Dendritic cell treated with granulocyte-macrophage colony-stimulating factor and Interleukin-4, amounts not matched to agents 40 ng/mL and 50 ng/mL, for 4 days (primary cell): ENCODE measurements at regions not wholly inside any gene's neighbourhood (a gene's known extent, or its start where the extent isn't known, plus 50 kb on each side); places are given as distances from the start of the nearest gene placed in this dataset.

Experiments
- H3K27ac Mint-ChIP-seq: one replicate; pipeline ENCODE4 v1.8.0; 2022; ENCODE audit warnings: mild to moderate bottlenecking, mixed read lengths
- H3K27me3 Mint-ChIP-seq: one replicate; pipeline ENCODE4 v1.8.0; 2022; ENCODE audit warnings: mild to moderate bottlenecking, mixed read lengths
- H3K36me3 Mint-ChIP-seq: one replicate; pipeline ENCODE4 v1.8.0; 2022; ENCODE audit warnings: low read depth, mixed read lengths
- H3K4me1 Mint-ChIP-seq: one replicate; pipeline ENCODE4 v1.8.0; 2022; ENCODE audit warnings: low read depth, mixed read lengths
- H3K4me3 Mint-ChIP-seq: one replicate; pipeline ENCODE4 v1.8.0; 2022; ENCODE audit warnings: mild to moderate bottlenecking, moderate library complexity, mixed read lengths
- H3K9me3 Mint-ChIP-seq: one replicate; pipeline ENCODE4 v1.8.0; 2022; ENCODE audit warnings: mixed read lengths
- intact Hi-C: fragments of 100-400 bp; cut with micrococcal nuclease; formaldehyde crosslinking; loops from one replicate; pipeline ENCODE4 v1.15.0; 2022

DNA sequence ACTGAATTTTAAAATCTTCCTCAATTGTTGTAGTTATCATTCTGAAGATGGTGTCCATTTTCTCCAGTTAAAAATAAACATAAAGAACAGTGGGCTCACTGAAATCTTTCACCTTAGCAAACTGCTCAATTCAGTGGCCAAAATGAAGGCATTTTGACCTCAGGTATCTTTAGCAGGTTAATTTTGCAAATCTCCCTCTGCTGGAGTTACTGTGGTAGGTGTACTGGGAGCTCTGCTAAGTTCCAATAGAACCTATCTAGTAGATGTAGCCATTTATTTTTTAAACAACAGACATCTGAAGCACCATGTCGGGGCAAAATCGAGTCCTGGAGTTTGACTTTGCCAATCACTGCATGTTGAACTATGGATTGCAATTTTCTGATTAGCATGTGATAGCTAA is 177.1 kb downstream of the IRS1 start:
- Mint-ChIP-seq H3K4me1 (no peaks in the 10 kb centered on the region), H3K27me3 (peaks cover 5% of the 10 kb centered on the region), H3K27ac (no peak overlapping the region), H3K36me3 (no peaks in the 10 kb centered on the region), H3K9me3 (no peaks in the 10 kb centered on the region), H3K4me3 (no peak overlapping the region)
- intact Hi-C loops, result no loop called here

DNA sequence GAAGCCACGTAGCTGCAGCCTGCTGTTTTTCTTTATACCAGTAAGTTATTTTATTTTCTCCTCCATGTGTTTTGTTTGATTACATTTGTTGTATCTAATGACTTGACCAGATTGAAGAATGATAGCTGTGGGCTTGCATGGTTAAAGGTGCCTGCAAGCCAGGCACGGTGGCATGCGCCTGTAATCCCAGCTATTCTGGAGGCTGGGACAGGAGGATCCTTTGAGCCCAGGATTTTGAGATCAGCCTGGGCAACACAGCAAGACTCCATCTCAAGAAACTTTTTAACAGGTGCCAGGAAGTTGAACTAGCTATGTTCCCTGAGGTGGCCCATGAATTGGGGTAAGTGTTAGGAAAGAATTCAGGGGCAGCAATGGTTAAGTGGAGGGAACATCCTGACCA is 179.4 kb downstream of the IRS1 start:
- Mint-ChIP-seq H3K9me3 (no peaks in the 10 kb centered on the region), H3K36me3 (no peaks in the 10 kb centered on the region), H3K27ac (no peak overlapping the region), H3K4me3 (no peak overlapping the region), H3K4me1 (no peaks in the 10 kb centered on the region), H3K27me3 (peaks cover 6% of the 10 kb centered on the region)
- intact Hi-C loops, result no loop called here

DNA sequence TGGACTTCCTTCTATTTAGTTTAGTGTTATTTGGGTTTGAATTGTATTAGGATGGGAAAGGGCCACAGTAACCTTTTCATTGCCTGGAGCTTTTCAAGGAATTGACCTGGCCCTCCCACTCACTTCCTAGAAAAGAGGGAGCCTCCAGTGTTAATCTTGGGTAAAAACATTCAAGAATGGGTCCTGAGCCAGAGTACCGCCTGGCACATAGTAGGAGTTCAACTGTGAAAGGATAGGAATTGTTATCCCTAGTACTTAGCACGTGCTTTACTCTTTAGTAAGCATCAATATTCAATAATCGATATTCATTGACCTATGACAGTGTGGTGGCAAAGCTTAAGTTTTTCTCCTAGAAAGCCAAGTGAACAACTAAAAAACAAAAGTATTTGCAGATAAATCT is 179.9 kb downstream of the IRS1 start:
- no peaks in the 10 kb centered on the region for H3K36me3 Mint-ChIP-seq
- no peak overlapping the region for H3K4me3 Mint-ChIP-seq
- no peaks in the 10 kb centered on the region for H3K9me3 Mint-ChIP-seq
- peaks cover 6% of the 10 kb centered on the region for H3K27me3 Mint-ChIP-seq
- H3K27ac Mint-ChIP-seq, result no peak overlapping the region
- H3K4me1 Mint-ChIP-seq, result no peaks in the 10 kb centered on the region
- intact Hi-C loops, result no loop called here

DNA sequence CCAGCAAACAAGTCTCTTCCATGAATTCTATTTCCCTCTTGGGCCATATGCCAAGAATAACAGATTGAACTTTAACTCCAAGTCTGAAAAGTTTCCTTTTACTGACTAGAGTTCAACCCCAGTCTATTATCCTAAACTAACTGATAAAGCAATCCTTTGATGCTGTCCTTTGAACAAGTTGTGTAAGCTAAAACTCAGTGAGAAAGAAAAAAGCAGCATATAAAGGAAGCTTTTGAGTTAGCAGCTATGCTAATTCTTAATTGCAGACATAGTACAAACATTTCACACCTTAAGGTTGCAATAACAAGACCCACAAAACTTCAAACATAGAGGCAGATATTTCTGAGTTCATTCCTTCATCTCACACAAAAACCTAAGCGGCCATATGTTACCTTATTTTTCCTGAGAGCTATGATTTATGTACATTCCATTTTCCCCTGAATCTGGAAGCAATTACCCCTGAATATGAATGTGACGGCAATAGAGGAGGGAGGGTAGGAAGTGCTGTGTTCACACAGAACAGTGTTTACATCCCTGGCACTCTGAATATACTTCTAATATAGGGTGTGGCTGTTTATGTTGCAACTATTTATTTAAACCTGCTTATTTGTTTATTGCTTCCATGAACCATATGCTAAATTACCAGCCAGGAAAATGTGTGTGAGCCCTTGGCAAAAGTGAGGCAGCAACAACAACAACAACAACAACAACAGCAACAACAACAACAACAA is 180.6 kb downstream of the IRS1 start:
- Mint-ChIP-seq H3K4me3 (no peak overlapping the region), H3K27me3 (peaks cover 6% of the 10 kb centered on the region), H3K9me3 (no peaks in the 10 kb centered on the region), H3K36me3 (no peaks in the 10 kb centered on the region), H3K27ac (no peak overlapping the region), H3K4me1 (no peaks in the 10 kb centered on the region)
- intact Hi-C loops, result no loop called here

DNA sequence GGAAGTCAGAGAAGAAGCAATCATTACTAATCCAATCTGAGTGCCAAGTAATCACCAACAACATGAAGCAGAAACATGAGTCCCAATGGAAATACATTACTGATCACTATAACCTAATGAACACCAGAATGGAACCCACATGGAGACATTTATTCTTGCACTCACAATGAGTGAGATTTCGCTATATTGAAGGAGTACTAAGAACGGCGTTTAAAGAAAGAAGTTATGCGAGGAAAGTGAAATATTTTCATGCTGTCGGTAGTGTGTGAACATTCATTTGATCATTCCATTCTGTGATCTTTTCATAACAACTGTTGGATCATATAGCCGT is 181.1 kb downstream of the IRS1 start:
- intact Hi-C loops, result no loop called here
- no peaks in the 10 kb centered on the region for H3K36me3 Mint-ChIP-seq
- no peaks in the 10 kb centered on the region for H3K9me3 Mint-ChIP-seq
- no peaks in the 10 kb centered on the region for H3K4me1 Mint-ChIP-seq
- H3K27me3 Mint-ChIP-seq, result peaks cover 6% of the 10 kb centered on the region
- H3K27ac Mint-ChIP-seq, result no peak overlapping the region
- no peak overlapping the region for H3K4me3 Mint-ChIP-seq

DNA sequence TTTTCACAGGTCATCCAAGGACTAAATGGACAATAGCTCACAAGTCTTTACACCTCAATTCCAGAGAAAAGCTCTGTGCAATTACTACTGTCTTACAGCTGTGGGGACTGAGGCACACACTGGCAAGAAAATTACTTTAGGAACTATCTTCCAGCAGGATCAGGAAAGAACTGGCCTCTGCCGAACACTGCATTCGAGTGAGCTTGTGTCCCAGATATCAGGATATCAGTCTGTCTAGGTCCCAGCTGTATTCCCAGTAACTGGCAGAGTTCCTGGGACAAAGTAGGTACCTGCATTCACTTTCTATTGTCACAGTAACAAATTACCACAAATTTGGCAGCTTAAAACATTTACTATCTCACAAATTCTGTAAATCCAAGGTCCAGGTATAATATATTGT is 183.7 kb downstream of the IRS1 start:
- intact Hi-C loops, result no loop called here
- Mint-ChIP-seq H3K9me3 (no peaks in the 10 kb centered on the region), H3K27ac (no peak overlapping the region), H3K36me3 (no peaks in the 10 kb centered on the region), H3K27me3 (peaks cover 1% of the 10 kb centered on the region), H3K4me1 (no peaks in the 10 kb centered on the region), H3K4me3 (no peak overlapping the region)

DNA sequence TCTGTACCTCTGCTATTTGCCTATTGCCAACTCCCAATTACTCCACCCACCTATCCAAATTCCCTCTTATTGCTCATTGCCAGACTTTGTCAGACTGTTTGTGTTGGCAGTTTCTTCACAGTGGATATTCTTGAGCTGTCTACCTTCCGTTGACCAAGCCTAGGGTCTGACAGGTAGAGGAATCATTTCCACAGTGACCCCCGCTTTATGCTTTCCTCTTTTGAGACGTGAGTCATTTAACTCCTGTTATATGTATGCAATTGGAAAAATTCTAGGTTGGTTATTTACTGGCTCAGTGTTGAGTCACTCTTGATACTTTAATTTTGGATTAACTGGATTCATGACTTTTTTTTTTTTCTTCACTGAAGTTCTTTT is 187.7 kb downstream of the IRS1 start:
- no peaks in the 10 kb centered on the region for H3K9me3 Mint-ChIP-seq
- no peak overlapping the region for H3K4me3 Mint-ChIP-seq
- no peaks in the 10 kb centered on the region for H3K36me3 Mint-ChIP-seq
- H3K27ac Mint-ChIP-seq, result no peak overlapping the region
- no peaks in the 10 kb centered on the region for H3K4me1 Mint-ChIP-seq
- peaks cover 3% of the 10 kb centered on the region for H3K27me3 Mint-ChIP-seq
- intact Hi-C loops, result no loop called here

DNA sequence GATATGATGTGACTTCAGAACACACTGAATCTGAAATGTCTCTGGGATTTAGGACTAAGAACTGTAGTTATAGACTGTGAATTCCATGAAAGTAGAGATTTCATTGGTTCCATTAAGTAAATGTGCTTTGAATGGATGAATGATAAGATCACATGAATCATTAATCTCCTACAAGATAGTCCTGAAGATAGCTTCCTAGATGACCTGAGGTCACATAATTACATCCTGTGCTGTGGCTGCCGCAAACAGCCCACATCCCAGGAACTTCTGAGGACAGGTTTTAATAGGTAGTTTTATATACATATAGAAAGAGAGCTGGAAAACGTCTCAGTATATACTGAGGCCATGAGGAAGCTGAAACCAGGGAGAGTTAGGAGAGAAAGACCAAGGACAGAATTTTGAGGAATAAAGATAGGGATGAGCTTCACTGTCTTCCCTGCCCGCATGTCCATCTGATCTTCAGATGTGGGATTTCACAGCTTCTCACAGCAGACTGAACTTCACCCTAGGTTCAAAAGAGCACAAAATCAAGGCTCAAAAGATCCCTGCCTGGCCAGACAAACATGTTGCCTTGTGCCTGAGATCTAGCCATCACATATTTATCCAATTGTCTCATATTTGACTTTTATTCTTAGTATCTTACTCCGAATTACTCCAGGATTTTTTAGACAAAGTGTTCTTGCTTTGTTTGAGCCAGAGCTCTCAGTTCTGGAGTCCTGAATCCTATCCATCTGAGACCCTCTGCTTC is 188.2 kb downstream of the IRS1 start:
- Mint-ChIP-seq H3K27ac (no peak overlapping the region), H3K36me3 (no peaks in the 10 kb centered on the region), H3K9me3 (no peaks in the 10 kb centered on the region), H3K4me1 (no peaks in the 10 kb centered on the region), H3K27me3 (peaks cover 1% of the 10 kb centered on the region), H3K4me3 (no peak overlapping the region)
- intact Hi-C loops, result no loop called here

DNA sequence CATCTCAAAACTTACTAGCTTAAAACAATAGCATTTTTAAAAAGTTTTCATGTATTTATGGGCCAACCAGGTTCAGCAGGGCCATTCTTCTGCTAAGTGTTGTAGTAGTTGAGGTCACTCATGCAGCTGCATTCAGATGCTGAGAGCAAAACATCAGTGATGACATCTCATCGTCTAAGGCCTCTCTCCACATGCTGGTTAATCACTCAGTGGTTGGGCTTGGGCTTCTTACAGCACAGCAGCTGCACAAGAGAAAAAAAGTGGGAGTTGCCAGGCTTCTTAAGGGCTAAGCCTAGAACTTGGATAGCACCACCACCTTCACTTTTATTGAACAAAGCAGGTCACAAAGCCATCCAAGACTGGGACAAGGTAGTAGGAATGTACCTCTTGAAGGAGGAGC is 190.3 kb downstream of the IRS1 start:
- H3K27ac Mint-ChIP-seq, result no peak overlapping the region
- H3K36me3 Mint-ChIP-seq, result no peaks in the 10 kb centered on the region
- intact Hi-C loops, result no loop called here
- peaks cover 1% of the 10 kb centered on the region for H3K27me3 Mint-ChIP-seq
- H3K4me3 Mint-ChIP-seq, result no peak overlapping the region
- H3K4me1 Mint-ChIP-seq, result no peaks in the 10 kb centered on the region
- no peaks in the 10 kb centered on the region for H3K9me3 Mint-ChIP-seq

DNA sequence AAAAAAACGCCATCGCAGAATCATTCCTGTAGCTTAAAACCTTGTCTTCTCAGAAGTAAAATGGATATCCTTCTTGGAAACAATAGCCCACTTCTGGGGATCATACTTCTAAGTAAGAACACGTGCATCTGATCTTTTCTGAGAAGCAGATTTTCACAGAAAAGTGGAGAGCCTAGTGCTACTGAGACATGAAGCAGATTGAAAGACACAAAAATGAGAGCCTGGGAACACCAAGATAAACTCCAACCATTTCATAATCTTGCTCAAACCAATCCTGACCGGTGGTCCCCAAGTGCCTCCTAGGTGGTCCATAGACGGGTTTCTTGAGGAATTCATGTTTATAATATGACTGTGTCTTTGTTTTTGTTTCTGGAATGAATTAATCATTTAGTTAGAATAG is 191.2 kb downstream of the IRS1 start:
- Mint-ChIP-seq H3K4me1 (no peaks in the 10 kb centered on the region), H3K27me3 (peaks cover 1% of the 10 kb centered on the region), H3K36me3 (no peaks in the 10 kb centered on the region), H3K9me3 (no peaks in the 10 kb centered on the region), H3K4me3 (no peak overlapping the region), H3K27ac (no peak overlapping the region)
- intact Hi-C loops, result no loop called here

DNA sequence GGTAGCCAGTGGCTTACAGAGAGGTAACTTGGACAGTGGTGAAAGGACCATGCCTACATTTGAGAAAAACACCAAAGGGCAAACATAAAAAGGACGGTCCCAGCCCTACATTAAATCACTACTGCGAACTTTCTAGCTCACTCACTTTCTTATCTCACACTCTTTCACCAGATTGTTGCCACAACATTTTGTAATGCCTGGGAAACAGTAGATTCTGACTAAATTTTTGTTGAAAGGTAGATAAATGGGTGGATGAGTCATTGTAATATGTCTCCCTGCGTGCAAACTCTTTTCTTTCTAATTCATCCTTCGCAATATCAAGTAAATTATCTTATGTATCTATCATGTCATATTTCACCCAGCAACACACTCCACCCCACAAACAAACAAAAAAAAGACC is 192.2 kb downstream of the IRS1 start:
- no peaks in the 10 kb centered on the region for H3K36me3 Mint-ChIP-seq
- H3K9me3 Mint-ChIP-seq, result no peaks in the 10 kb centered on the region
- no peak overlapping the region for H3K27ac Mint-ChIP-seq
- peaks cover 1% of the 10 kb centered on the region for H3K27me3 Mint-ChIP-seq
- intact Hi-C loops, result no loop called here
- no peaks in the 10 kb centered on the region for H3K4me1 Mint-ChIP-seq
- no peak overlapping the region for H3K4me3 Mint-ChIP-seq

DNA sequence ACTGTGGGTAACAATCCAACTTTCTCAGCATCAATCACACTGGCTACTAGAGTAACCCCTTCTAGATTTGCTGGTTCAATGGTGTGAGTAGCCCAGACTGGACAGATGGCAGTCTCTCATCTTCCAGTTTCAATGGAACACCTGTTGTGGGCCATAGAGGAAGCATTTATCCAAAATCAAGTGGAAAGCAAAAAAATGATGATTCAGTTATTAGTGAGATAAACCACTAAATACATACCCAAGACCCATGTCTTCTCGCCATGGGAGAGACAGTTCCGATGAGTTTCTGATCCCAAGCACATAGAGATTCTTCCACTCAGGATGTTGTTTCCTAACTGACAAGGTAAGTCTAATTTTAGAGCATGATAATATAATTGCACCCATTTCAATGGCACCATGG is 194.0 kb downstream of the IRS1 start:
- H3K4me1 Mint-ChIP-seq, result no peaks in the 10 kb centered on the region
- no peak overlapping the region for H3K27ac Mint-ChIP-seq
- intact Hi-C loops, result no loop called here
- peaks cover 1% of the 10 kb centered on the region for H3K27me3 Mint-ChIP-seq
- no peaks in the 10 kb centered on the region for H3K9me3 Mint-ChIP-seq
- no peaks in the 10 kb centered on the region for H3K36me3 Mint-ChIP-seq
- H3K4me3 Mint-ChIP-seq, result no peak overlapping the region

DNA sequence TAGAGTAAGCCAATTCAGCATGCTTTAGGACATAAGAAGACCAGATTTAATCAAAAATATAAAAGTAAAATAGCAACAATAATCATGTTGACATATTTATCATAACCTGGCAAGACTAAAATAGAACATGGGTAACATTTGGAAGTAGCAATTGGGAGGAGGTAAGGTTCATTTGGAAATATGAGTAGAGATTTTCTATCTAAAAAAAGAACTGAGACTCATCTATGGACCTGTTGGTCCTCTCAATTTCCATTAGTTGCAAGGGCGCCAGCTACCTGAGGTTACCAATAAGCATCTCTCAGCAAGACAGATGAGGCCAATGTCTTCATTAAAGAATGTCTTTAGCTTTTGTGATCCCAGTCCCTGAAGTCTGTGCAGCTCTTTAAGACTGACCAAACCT is 196.0 kb downstream of the IRS1 start:
- intact Hi-C loops, result no loop called here
- H3K4me1 Mint-ChIP-seq, result no peaks in the 10 kb centered on the region
- no peaks in the 10 kb centered on the region for H3K9me3 Mint-ChIP-seq
- peaks cover 1% of the 10 kb centered on the region for H3K27me3 Mint-ChIP-seq
- H3K36me3 Mint-ChIP-seq, result no peaks in the 10 kb centered on the region
- no peak overlapping the region for H3K4me3 Mint-ChIP-seq
- no peak overlapping the region for H3K27ac Mint-ChIP-seq

DNA sequence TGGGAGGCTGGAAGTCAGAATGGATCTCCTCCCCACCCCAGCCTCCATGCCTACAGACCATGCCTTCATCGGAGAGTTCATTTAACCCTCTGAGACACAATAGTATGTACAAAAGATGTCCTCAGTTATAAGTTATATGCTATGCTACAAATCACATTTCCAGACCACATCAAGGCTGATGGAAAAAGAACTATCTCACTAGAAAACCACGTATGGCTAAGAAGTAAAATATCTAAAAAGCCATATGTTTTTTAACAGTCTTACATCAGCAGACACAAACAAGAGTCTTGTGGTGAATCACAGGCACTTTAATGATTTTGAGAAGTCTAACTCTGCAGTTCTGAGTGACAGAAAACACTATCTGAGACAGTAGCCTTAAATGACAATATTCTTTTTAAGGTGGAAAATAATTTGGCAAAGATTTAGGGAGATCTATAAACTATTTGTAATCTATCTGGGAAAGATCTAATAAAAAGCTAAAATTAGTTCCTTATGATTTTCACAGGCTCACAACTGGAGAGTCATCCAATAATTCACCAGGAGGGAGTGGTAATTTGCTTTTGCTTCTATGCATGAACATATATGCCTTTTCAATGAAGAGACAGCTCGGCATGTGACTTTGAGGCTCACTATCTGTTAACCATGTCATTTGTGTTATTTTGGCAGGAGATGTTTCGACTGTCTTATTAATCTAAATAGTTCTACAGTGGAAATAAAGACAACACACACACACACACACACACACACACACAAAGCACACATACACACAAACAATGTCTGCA is 197.5 kb downstream of the IRS1 start:
- intact Hi-C loops, result no loop called here
- no peaks in the 10 kb centered on the region for H3K27me3 Mint-ChIP-seq
- H3K4me3 Mint-ChIP-seq, result no peak overlapping the region
- H3K27ac Mint-ChIP-seq, result no peak overlapping the region
- H3K9me3 Mint-ChIP-seq, result no peaks in the 10 kb centered on the region
- H3K36me3 Mint-ChIP-seq, result no peaks in the 10 kb centered on the region
- H3K4me1 Mint-ChIP-seq, result no peaks in the 10 kb centered on the region
